ENCODE measurements at regions not wholly inside any gene's neighbourhood (a gene's known extent, or its start where the extent isn't known, plus 50 kb on each side); places are given as distances from the start of the nearest gene placed in this dataset.
"Not testable (repeated sequence)": the region's sequence is repeated elsewhere in the genome, so short reads cannot be mapped to it uniquely, and the experiment has no call there.

DNA sequence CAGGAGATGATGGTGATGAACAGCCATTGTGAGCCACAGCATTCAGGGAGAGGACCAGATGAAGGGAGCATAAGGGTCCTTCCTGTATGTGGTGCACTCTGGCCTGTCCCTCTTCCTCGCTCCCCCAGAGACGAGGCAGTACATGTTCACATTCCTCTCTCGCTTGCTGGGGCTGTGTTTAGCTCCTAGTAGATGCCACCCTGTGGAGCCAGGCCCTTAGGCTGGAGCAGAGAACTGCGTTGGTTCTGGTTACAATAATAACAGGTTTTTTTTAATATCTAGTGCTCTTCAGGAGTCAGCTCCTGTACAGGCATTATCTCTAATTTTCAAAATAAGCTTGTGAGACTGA lies 171.1 kb upstream of the MYT1L start:
- DNase-seq, result no peak

DNA sequence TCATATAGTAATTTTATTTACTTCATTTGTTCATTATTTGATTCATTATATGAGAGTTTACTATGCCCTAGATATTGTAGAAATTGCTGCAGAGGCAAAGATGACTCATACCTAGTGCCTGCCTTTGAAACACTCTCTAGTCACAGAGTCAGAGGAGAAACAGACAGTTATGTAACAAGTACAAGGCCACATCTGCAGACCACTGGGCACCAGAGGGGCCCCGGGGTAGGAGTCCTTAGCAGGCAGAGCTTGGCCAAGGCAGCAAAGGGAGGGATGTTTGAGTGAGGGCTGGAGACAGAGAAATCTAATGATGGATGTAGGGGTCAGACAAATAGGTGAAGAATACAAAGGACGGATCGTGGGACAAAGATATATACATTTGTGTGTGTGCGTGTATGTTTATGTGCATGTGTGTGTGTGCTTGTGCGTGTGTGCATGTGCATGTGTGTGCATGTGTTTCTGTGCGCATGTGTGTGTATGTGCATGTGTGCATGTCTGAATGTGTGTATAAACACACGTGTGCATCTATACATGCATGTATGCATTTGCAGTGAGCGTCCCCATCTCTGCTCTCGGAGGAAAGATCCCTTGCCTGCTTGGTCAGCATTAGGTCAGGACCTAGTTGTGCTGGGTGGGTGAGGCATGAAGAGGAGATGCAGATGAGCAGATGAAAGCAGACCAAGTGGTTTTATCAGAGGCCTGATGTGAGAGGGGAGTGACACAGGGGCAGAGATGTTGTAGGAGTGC lies 170.6 kb upstream of the MYT1L start:
- DNase-seq, result no peak

DNA sequence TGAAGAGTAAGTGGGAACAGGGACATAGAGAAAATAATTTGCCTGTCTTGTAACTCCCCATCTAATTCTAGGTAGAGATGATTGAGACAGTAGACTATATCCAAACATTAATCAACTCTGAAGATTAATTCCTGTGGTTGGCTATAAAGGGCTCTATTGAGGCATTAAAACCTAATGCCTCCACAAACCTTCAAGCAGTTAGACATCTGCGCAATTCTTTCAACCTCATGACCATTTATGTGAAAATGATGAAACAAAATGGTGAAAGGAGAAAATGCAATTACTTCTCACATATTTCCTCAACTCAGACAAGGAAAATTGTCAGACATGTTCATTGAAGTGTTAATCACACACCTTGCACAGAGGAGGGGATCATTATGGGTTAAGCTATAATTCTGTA lies 164.5 kb upstream of the MYT1L start:
- no peak for DNase-seq

DNA sequence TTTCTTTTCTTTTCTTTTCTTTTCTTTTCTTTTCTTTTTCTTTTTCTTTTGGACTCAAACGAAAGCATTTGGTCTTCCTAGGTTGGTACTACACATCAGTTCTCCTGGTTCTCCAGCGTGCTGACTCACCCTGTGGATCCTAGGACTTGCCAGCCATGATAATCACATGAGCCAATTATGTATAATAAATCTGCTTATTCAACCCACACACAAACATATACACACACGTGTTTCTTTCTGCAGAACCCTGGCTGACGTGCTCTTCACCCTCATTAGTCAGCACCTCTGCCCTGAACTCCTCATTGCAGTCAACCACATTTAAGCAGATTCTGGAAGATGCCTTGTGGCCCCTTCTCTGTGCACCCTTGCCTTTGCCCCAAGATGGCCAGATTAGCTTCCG lies 162.4 kb upstream of the MYT1L start:
- no peak for DNase-seq

DNA sequence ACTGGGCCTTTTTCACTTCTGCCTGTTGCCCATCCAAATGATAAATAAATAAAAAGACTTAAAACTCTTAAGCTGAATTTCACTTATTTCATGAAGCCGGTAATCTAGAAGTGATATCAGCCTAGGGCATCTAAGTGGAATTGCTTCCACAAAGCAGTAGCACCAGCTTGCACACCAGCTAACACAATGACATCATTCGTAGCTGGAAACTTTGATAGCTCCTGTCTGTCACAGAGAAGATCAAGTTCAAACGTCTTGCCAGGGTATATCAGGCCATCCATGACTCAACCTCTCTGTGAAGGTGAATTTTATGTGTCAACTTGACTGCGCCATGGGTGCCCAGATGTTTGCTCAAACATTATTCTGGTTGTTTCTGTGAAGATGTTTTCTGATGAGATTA lies 161.7 kb upstream of the MYT1L start:
- DNase-seq, result no peak

DNA sequence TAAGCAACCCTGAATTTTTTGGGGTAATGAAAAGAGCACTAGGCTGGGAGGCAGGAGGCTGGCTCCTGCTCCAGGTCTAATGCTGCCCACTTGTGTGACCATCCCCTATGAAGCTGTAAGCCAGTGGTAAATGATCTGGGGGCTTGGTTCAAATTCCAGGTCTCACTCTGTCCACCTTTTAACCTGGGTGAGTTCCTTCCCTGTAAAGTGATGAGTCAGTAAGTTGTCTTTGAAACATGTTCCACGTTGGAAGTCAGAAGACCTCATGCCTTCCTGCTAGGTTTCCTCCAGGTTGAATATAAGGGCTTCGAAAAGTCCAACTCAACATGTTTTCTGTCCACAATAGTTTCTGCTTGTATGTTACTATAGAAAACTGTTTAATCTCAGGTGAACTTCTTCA lies 160.9 kb upstream of the MYT1L start:
- no peak for DNase-seq

DNA sequence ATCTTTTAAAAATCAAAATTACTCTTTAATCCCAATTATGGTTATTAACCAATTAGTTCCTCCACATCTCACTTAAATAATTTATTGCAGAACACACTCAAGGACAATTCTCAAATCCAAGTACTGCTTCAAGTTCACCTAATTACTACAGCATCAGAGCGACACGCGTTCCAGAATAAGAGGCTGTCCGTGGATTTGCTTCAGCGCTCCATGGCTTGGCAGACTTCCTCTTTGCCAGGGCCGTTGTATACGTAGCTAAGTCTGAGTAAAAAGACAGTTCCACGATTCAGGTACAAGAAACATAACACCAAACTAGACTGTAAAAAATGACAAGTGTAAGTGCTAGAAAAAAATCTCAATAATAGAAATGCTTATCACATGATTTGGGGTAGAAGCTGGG lies 153.2 kb upstream of the MYT1L start:
- no peak for DNase-seq

DNA sequence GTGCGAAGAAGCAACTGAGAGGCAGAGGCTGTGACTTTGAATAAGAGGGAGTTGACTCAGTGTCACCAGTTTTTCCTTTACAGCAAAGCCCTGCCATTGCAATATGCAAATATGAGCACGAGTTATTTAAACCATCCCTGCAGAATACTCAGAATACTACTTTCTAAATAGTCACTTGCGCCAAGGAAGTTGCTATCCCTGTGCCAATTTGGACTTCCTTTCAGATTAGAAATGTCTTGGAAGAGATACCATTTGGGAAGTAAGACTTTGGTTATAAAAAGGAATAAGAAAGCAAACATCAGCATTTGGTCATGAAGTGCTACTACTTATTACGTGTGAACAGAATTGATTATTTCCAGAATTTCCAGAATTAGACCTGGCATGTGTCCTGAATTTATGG lies 151.8 kb upstream of the MYT1L start:
- DNase-seq, result no peak

DNA sequence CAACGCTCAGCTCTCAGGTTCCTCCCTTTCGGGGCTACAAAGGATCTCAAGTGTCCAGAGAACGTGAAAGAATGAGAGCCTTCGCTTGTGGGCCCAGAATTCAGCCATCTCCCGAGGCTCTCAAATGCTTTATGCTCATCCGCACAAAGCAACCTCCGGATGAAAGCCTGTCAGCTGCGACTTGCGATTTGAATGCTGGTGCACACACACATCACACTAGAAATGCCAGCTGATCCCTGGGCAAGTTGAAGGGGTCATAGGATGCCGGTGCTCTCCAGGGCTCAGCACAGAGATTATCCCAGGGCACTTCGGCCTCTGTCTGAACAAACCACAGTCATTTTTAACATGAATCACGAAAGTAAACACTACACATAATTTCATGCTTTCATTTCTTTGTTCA lies 141.8 kb upstream of the MYT1L start:
- DNase-seq, result no peak

DNA sequence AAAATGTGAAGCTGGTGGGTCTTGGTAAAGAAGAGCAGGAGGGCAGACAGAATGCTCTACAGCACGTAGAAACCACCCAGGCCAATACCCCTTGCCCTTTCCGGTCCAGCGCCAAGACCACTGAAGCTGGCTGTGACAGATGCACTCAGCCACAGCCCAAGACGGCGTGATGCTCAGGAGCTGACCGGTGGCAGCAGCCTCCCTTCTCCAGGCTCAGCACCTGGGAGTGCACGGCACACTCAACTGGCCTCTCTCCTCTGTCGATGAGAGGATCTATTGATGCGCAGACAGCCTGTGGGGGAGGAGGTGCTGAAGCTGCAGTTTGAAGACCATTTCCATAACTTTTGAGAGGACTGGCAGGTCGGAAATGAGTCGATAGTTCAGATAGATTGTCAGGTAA lies 141.0 kb upstream of the MYT1L start:
- no peak for DNase-seq

DNA sequence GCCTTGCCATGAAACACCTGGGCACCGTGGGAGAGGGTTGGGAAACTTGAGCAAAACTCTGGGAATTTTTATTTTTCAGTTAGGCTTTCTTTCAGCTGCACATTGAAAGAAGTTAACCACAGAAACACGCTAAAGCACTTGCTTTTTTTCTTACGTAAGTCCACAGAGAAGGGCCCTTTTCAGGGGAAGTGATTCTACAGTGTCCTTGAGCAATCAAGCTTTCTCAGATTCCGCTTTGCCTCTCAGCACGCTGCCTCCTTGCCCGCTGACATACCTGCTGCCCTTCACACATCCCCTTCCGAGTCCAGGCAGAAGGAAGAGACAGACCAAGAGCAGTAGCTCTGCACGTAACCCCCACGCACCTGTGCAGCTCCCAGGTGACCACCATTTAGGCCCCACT lies 135.5 kb upstream of the MYT1L start:
- no peak for DNase-seq

DNA sequence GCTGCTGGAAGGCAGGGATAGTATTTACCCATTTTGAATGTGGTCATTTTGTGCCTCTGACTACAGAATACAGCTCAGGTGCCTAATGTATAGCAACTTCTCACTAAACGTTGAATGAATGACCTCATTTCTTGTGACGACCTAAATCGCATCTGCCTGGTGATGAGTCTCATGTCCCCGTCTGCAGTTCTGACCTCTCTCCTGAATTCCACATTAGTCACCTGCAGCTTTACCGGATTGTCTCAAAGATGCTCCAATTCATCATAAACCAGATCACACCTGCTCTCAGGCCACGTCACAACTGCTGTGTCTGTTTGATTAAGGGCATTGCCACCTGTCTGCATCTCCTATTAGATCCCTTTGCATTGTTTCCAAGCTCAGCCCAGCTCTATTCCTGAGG lies 133.6 kb upstream of the MYT1L start:
- no peak for DNase-seq

DNA sequence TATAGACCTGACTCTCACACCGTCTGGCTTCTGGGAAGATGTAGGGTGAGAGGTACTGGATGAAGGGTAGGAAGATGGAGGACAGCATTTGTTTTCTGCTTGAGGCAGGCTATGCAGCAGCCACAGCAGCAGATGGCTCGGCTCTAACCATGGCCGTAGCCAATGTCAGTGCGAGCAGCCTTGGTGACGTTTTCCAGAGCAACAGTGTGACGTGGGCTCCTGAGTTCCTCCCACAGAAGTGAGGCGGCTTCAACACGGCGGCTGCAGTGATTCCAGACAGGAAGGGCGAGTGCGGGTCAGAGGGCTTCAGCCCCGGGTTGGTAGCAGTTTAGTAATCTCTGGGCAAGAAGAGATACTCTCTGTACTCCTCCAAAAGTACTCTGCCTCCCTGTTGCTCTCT lies 133.0 kb upstream of the MYT1L start:
- no peak for DNase-seq

DNA sequence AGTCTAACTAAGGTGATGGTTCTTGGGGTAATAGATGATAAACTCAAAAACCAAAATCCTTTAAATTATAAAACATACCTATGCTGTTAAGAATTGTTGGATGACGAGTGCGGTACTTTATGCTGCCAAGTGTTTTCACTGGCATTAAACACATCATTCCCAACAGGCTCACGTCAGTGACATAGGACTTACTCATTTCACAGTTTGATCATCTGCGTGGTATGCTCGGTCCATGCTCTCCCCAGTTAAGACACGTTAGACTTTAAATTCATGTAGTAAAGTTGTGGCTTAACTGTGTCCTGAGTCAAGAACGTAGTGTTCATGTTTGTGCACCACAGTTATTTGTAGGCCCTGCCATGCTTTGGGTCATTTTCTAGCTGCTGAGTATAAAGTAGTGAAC lies 125.6 kb upstream of the MYT1L start:
- DNase-seq, result no peak

DNA sequence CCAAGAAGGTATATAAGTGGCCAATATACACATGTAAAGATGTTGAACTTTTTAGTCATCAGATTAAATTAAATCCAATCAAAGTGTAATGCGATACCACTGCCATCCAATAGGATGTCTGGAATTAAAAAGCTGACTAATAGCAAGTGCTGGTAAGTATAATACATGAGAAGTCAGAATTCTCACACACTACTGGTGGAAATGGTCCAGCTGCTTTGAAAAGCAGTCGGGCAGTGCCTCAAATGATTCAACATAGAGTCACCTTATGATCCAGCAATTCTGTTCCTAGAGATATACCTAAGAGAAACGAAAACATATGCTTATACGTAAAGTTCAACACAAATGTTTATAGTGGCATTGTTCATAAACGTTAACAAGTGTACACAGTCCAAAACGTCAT lies 124.1 kb upstream of the MYT1L start:
- DNase-seq, result no peak

DNA sequence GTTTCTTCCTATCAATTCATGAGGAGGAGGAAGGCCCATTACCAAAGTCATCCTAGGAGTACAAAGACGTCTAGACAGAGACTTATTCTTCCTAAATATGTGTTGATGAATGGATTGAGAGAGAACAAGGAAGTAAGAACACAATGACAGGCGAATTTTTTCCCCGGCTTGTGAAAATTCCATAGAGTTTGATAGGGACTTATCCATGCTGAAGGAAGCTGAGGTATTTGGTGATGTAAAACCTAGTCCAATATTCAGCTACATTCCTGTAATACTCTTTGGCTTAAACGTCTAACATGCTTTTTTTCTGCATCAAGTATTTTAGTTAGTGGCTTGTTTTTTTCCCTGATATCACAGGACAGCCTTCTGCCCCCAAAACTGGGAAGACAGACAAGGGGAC lies 121.9 kb upstream of the MYT1L start:
- no peak for DNase-seq

DNA sequence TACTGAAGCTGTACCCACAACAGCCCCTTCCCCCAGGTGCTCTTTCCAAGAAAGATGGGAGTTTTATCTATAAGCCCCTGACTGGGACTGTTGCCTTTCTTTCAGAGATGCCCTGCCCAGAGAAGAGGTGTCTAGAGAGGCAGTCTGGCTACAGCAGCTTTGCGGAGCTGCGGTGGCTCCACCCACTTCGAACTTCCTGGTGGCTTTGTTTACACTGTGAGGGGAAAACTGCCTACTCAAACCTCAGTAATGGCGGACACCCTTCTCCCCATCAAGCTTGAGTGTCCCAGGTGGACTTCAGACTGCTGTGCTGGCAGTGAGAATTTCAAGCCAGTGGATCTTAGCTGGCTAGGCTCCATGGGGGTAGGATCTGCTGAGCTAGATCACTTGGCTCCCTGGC lies 120.2 kb upstream of the MYT1L start:
- DNase-seq, result not testable (repeated sequence)

DNA sequence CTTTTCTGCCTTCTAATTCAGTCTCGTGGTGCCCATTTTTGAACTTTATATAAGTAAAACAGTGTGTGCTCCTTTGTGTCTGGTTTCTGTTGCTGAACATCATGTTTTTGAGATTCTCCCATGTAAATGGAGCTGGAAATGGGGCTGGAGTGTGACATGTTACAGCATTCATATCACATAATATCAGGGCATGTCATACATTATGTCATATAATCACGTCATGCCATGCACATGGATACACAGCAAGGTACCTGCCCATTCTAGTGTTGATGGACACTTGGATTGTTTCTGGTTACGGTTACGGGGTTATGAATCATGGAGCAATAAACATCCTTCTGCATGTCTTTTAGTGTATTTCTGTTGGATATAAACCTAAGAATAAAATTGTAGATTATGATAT lies 117.1 kb upstream of the MYT1L start:
- no peak for DNase-seq

DNA sequence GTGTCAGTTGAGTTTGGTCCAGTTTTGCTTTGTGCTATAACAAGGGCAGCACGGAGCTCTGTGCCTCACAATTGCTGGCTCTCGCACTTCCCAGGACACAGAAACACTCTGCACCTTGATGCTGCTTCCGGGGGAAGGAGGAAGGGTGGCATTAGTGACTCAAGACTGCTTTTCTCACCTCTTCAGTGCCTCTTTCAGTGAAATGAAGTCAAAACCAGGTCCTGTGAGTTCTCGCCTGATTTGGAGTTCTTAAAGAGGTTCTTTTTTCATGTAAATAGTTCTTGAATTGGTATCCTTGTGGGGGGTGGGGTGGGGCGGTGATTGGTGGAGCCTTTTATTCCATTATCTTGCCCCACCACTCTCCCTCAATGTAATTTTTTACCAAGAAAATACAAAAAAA lies 91.5 kb upstream of the MYT1L start:
- no peak for DNase-seq

DNA sequence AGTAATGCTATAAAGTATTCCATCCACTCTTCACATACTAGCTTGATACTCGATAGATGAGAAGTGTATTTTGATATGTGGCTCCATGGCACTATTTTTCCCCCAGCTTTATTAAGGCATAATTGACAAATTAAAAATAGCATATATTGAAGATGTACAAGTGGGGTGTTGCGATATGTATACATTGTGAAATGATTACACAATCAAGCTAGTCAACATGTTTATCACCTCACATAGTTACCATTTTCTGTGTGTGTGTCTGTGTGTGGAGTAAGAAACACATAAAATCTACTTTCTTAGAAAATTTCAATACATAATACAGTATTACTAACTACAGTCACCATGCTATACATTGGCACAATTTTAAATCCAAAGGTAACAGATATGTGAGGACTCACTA lies 82.5 kb upstream of the MYT1L start:
- no peak for DNase-seq

DNA sequence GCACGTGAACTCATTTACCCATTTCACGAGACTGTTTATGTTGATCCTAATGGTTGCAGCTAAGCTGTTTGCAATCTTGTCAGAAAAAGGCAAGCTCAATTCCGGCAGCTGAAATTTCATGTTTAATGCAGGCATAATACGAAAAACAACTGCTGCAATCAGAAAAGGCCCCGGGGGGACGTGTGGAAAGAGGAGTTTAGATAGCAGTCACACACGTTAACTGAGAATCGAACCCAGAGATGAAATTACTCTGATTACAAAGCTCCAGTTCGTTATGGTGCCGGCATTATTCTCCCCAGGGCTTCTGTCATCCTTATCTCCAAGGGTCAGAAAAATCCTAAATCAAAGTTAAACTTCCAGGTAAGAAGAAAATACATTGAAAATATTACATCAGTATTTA lies 79.9 kb upstream of the MYT1L start:
- no peak for DNase-seq

DNA sequence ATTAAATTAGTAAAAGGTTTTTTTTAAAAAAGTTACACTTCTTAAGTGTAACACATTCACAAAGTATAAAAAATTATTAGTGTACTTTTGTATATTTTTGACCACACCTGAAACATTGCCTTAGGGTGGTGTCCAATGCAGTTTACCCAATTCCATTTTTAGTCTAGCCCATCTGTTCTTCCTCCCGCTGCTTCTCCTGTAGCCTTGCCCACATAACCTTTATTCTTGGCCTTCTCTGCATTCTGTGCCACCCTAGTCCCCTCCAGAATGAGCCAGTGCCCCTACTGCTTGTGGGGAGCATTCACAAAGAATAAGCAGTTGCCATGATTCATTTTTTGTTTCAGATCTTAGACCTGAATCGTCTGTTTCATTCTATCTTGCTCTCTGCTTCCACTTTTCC lies 78.4 kb upstream of the MYT1L start:
- DNase-seq, result no peak

DNA sequence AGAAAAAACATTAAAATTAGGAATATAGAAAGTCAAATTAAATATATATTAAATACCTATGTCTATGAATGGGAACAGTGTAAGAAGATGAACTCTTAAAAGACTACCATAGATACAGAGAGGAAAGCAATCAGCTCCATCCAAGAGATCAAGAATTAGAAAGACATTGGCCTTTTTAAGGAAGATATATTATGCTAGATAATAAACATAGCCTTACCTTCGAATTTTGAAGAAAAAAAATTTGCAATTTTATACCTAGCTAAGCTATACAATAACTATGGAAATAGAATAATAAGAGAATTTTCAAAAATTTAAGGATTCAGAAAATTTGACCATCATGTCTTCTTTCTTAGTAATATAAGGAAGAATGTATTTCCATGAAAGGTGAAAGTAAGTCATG lies 74.7 kb upstream of the MYT1L start:
- DNase-seq, result no peak

DNA sequence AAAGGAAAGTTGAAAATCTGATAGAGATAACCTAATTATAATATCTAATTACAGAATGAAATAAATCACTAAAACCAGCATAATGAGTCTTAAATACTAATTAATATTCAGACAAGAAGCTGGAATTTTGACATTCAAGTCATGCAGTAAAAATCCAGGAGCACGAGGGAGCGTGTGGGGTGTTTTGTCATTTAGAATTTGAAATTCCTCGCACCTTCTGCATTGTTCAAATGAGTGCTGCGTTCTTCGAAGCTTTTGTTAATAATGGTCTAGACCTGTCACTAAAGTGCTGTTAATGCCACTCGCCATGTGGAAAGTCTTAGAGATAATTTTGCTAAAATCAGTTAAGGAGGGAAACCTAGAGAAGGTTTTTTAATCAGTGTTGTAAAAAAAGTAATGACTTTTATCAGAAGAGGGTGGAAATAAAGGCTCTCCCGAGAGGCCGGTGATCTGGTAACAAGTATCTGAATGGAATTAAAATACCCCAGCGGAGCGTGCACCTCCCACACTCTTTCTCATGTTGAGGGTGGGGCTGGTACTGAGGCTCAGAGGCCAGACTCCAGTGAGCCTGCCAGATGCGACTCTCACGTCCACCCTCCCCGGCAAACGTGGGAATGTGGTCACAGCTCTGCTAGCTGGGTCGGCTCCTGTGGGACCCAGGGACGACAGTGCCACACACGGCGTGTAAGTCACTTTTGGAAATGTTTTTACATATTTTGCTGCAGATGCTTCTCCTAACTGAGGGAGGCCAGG lies 69.4 kb upstream of the MYT1L start:
- no peak for DNase-seq

DNA sequence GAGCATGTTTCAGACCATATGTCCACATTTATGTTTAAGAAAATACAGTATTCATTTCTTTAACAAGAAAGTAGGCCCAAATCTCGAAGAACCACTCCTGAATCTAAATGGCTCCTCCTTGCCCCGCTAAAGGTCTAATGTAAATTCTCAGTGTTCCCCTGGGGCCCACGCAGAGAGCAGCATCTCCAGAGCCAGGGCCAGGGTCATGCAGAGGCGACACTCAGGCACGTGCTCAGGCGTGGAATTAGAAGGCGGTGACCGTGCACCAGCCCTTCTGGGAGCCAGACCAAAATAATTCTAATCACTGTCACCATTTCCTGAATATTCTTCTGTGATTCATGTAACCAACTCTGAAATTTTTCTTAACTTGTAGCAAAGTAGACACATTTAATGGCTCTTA lies 68.3 kb upstream of the MYT1L start:
- DNase-seq, result no peak
